Heart right ventricle (tissue), 16 donors: ENCODE measurements at regions not wholly inside any gene's neighbourhood (a gene's known extent, or its start where the extent isn't known, plus 50 kb on each side); places are given as distances from the start of the nearest gene placed in this dataset.

Experiments
- ATAC-seq, 8 donors: fragments of 200-7000 bp; cut with Tn5 transposase; one replicate each; pipeline ENCODE4 v1.9.1; 2020; ENCODE audit warnings: mild to moderate bottlenecking in 8 of 8, moderate library complexity in 8 of 8, moderate number of reproducible peaks in 1 of 8
- DNase-seq, 2 donors: peaks; one replicate each; pipeline ENCODE4 v3.0.0-alpha.2; 2020
- H3K27ac ChIP-seq, 10 donors: fragments of 200-600 bp; sonication (generic) in 2 of 10; one replicate each; pipeline versions ENCODE4 v1.5.0 to v1.8.0; 2020 to 2022; ENCODE audit warnings: mild to moderate bottlenecking in 3 of 10
- H3K27me3 ChIP-seq, 7 donors: fragments of 200-600 bp; one replicate each; pipeline ENCODE4 v1.8.0; 2021 to 2022; ENCODE audit warnings: mild to moderate bottlenecking in 2 of 7
- H3K36me3 ChIP-seq, 9 donors: fragments of 200-600 bp; sonication (generic) in 1 of 9; one replicate each; pipeline versions ENCODE4 v1.5.0 to v1.8.0; 2020 to 2022; ENCODE audit warnings: mild to moderate bottlenecking in 2 of 9
- H3K4me1 ChIP-seq, 9 donors: fragments of 200-600 bp; sonication (generic) in 1 of 9; one replicate each; pipeline versions ENCODE4 v1.5.0 to v1.8.0; 2020 to 2022; ENCODE audit warnings: mild to moderate bottlenecking in 4 of 9
- H3K4me3 ChIP-seq, 10 donors: fragments of 200-600 bp; sonication (generic) in 2 of 10; one replicate each; pipeline versions ENCODE4 v1.5.0 to v1.8.0; 2020 to 2022; ENCODE audit warnings: mild to moderate bottlenecking in 7 of 10, moderate library complexity in 2 of 10
- H3K9me3 ChIP-seq, 11 donors: fragments of 200-600 bp in 10 of 11; sonication (generic) in 2 of 11; one replicate each; pipeline versions ENCODE4 v1.5.0 to v1.8.0; 2013 to 2022; ENCODE audit warnings: mild to moderate bottlenecking in 2 of 11, control low read depth in 1 of 11, moderate library complexity in 1 of 11
- CTCF ChIP-seq, 9 donors: fragments of 200-600 bp; sonication (generic) in 2 of 9; IDR thresholded peaks; one replicate each; pipeline versions ENCODE4 v1.5.0 to v1.8.0; 2021 to 2022; ENCODE audit warnings: antibody characterized with exemption in 9 of 9, mild to moderate bottlenecking in 5 of 9, moderate library complexity in 1 of 9
- WGBS, 2 donors: extraction: QIAGEN DNeasy Blood & Tissue Kit; methylation state at CpG; one replicate each; pipeline ENCODE4 v1.1.7; 2013; ENCODE audit warnings: inconsistent platforms in 1 of 2; 5-methylcytosine and 5-hydroxymethylcytosine counted together
- intact Hi-C, 10 donors: fragments of 100-400 bp; cut with DNase I; formaldehyde crosslinking; loops; one replicate each; pipeline versions ENCODE4 v1.11.1 to v1.14.2; 2022
- donor health status: Arrhythmogenic right ventricular cardiomyopathy.
- donor health status: ischemic (EF 13 %, LVEDD 7.1; RV severe dilation, severe dysfunction).
- donor health status: healthy with polysubstance abuse.
- donor health status: DM: no; HTN: yes; CAD: no.
- donor health status: DM: no; HTN: no; CAD: no.
- donor health status: ischemic (EF 25% LVEDD 6.9; RV normal size, moderate dysfunction).
- donor health status: ischemic (EF 25% LVEDD 5.7; RV mildly dilated, moderate dysfunction).
- donor health status: healthy.
- donor health status: DM: yes; HTN: yes; CAD: no.
- donor health status: Ischemic cardiomyopathy.
- donor health status: ischemic (EF 35%, LVEDD 5.7; RV mildly dilated, moderate dysfunction).
- donor health status: nonischemic (EF 11% LVEDD 7.7; RV severe dilation, severe dysfunction).
- donor health status: DM: yes; HTN: yes; CAD: no.
- donor health status: PGD.
- donor health status: ischemic (EF 29% LVEDD 5.4; RV normal size, mild dysfunction).
- donor health status: nonischemic (EF 23%, LVEDD 6.1; RV moderate dilation, normal function).

- no peaks in the 10 kb centered on the region for H3K4me1 ChIP-seq
- no peak overlapping the region for H3K27ac ChIP-seq
- 65 to 76% methylated on average over 2 of the region's 2 CpGs for WGBS, 2 donors
- peaks cover 0 to 33% (median 8%) of the 10 kb centered on the region in 11 donors for H3K9me3 ChIP-seq
- H3K4me3 ChIP-seq = no peak overlapping the region
- no peak for TF ChIP-seq CTCF (IDR thresholded peaks at IDR 0.05)
- intact Hi-C loops = loop anchor here in 1 of 10 donors (5.0 kb wide), 1 partner anchor 1759 kb away; no protein-coding TSS in a partner anchor
- no peak for ATAC-seq
- H3K27me3 ChIP-seq = peaks cover 0 to 42% (median 0%) of the 10 kb centered on the region in 7 donors
- DNase-seq = no peak
- peaks cover 0 to 7% (median 0%) of the 10 kb centered on the region in 9 donors for H3K36me3 ChIP-seq
These were observed 144.9 kb downstream of the TRMT11 start for GRCh38 chr6:126131246-126131645.

- intact Hi-C loops = loop anchor here in 1 of 10 donors (5.0 kb wide), 1 partner anchor 1762 kb away; no protein-coding TSS in a partner anchor
- Histone ChIP-seq H3K9me3 (peaks cover 0 to 47% (median 10%) of the 10 kb centered on the region in 11 donors), H3K27ac (no peak overlapping the region), H3K4me1 (no peaks in the 10 kb centered on the region), H3K4me3 (no peak overlapping the region), H3K36me3 (peaks cover 0 to 7% (median 0%) of the 10 kb centered on the region in 9 donors), H3K27me3 (peaks cover 0 to 22% (median 0%) of the 10 kb centered on the region in 7 donors)
- no peak for DNase-seq
- TF ChIP-seq CTCF (IDR thresholded peaks at IDR 0.05) = no peak
- no peak for ATAC-seq
These were observed 147.6 kb downstream of the TRMT11 start for GRCh38 chr6:126133984-126134383.

- intact Hi-C loops = loop anchor here in 1 of 10 donors (5.0 kb wide), 1 partner anchor 1762 kb away; no protein-coding TSS in a partner anchor
- DNase-seq (no peak), ATAC-seq (no peak)
- peaks cover 0 to 50% (median 10%) of the 10 kb centered on the region in 11 donors for H3K9me3 ChIP-seq
- H3K4me1 ChIP-seq = no peaks in the 10 kb centered on the region
- peaks cover 0 to 7% (median 0%) of the 10 kb centered on the region in 9 donors for H3K36me3 ChIP-seq
- no peak overlapping the region for H3K4me3 ChIP-seq
- 90 to 91% methylated on average over 2 of the region's 2 CpGs for WGBS, 2 donors
- no peak for TF ChIP-seq CTCF (IDR thresholded peaks at IDR 0.05)
- H3K27me3 ChIP-seq = peaks cover 0 to 22% (median 0%) of the 10 kb centered on the region in 7 donors
- H3K27ac ChIP-seq = no peak overlapping the region
These were observed 148.2 kb downstream of the TRMT11 start for GRCh38 chr6:126134491-126134890.

- H3K27me3 ChIP-seq = peaks cover 0 to 20% (median 0%) of the 10 kb centered on the region in 7 donors
- no peak overlapping the region for H3K4me3 ChIP-seq
- no peaks in the 10 kb centered on the region for H3K36me3 ChIP-seq
- H3K4me1 ChIP-seq = peaks cover 0 to 8% (median 0%) of the 10 kb centered on the region in 9 donors
- intact Hi-C loops = no loop called here
- H3K9me3 ChIP-seq = peaks cover 0 to 41% (median 14%) of the 10 kb centered on the region in 11 donors
- H3K27ac ChIP-seq = no peak overlapping the region
- no peak for TF ChIP-seq CTCF (IDR thresholded peaks at IDR 0.05)
- DNase-seq = no peak
- no peak for ATAC-seq
These were observed 153.7 kb downstream of the TRMT11 start for GRCh38 chr6:126140015-126140414.
